ENCODE measurements at regions not wholly inside any gene's neighbourhood (a gene's known extent, or its start where the extent isn't known, plus 50 kb on each side); places are given as distances from the start of the nearest gene placed in this dataset.
A peak's percentile ranks its signal among the peaks of the same experiment; 100 is the strongest.

DNA sequence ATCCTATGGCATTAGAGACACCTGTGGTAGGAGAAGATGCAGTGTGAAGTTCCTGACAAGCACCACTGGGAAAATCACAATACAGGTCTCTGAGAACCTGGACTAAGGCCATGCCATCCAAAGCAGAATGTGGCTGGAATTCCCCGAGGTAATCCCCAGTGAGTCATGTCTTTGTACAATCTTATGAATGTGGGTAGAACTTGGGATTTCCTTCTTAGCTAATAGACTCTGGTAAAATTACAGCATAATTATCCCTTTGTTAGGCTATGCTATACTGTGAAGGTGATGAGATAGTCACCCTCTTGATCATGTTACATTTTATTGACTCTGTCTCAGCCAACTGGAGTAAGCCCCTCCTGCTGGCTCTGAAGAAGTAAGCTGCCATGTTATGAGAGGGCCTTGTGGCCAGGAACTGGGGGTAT is 224.3 kb upstream of the DCN start:
- 84 to 92% methylated on average over 1 of the region's 1 CpG for WGBS, 2 donors
- Histone ChIP-seq H3K4me1 (ENCODE audit: control insufficient read depth in 5 of 5, insufficient read depth in 5 of 5, low read length in 5 of 5) (peaks cover 0 to 5% (median 0%) of the 10 kb centered on the region in 5 donors), H3K9ac (ENCODE audit: insufficient read depth in 1 of 2, low read length in 2 of 2) (no peak overlapping the region), H3K4me3 (no peak overlapping the region), H3K9me3 (ENCODE audit: control insufficient read depth in 4 of 4, insufficient read depth in 3 of 4, low read length in 3 of 4) (peaks cover 0 to 2% (median 0%) of the 10 kb centered on the region in 4 donors), H3K27me3 (ENCODE audit: control insufficient read depth in 3 of 3, insufficient read depth in 3 of 3, low read length in 2 of 3) (no peaks in the 10 kb centered on the region), H3K27ac (ENCODE audit: low read depth in 1 of 2, low read length in 1 of 2) (no peak overlapping the region), H3K36me3 (ENCODE audit: control insufficient read depth in 4 of 4, insufficient read depth in 4 of 4, low read length in 4 of 4) (no peaks in the 10 kb centered on the region)
- TF ChIP-seq, protein P1, sequence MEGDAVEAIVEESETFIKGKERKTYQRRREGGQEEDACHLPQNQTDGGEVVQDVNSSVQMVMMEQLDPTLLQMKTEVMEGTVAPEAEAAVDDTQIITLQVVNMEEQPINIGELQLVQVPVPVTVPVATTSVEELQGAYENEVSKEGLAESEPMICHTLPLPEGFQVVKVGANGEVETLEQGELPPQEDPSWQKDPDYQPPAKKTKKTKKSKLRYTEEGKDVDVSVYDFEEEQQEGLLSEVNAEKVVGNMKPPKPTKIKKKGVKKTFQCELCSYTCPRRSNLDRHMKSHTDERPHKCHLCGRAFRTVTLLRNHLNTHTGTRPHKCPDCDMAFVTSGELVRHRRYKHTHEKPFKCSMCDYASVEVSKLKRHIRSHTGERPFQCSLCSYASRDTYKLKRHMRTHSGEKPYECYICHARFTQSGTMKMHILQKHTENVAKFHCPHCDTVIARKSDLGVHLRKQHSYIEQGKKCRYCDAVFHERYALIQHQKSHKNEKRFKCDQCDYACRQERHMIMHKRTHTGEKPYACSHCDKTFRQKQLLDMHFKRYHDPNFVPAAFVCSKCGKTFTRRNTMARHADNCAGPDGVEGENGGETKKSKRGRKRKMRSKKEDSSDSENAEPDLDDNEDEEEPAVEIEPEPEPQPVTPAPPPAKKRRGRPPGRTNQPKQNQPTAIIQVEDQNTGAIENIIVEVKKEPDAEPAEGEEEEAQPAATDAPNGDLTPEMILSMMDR (IDR thresholded peaks at IDR 0.05; ENCODE audit: control extremely low read depth, extremely low read depth): no peak
- ATAC-seq (ENCODE audit: insufficient read depth, low FRiP score): no peak
- no peak for DNase-seq

DNA sequence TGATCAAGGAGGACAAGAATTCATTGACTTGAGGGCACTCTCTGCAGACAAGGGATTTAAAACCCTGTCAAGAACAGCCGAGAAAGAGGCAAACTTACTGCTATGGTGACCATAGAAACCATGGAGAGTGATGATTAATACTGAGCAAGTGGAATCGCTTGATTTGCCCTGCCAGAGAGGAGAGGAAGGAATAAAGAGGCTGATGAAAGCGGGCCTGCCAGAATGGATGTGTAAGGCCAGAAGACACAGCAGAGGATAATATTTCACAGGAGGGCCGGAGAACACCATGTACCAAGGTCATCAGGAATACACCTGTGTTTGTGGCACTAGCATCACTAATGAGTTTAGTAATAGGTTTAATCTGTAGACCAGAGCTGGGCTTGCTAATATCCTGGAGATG is 221.8 kb upstream of the DCN start:
- peaks cover 0 to 8% (median 0%) of the 10 kb centered on the region in 5 donors for H3K4me1 ChIP-seq (ENCODE audit: control insufficient read depth in 5 of 5, insufficient read depth in 5 of 5, low read length in 5 of 5)
- no peak overlapping the region for H3K4me3 ChIP-seq
- no peak overlapping the region for H3K9ac ChIP-seq (ENCODE audit: insufficient read depth in 1 of 2, low read length in 2 of 2)
- no peaks in the 10 kb centered on the region for H3K36me3 ChIP-seq (ENCODE audit: control insufficient read depth in 4 of 4, insufficient read depth in 4 of 4, low read length in 4 of 4)
- ATAC-seq (ENCODE audit: insufficient read depth, low FRiP score): no peak
- peaks cover 0 to 2% (median 0%) of the 10 kb centered on the region in 4 donors for H3K9me3 ChIP-seq (ENCODE audit: control insufficient read depth in 4 of 4, insufficient read depth in 3 of 4, low read length in 3 of 4)
- H3K27ac ChIP-seq (ENCODE audit: low read depth in 1 of 2, low read length in 1 of 2): no peak overlapping the region
- no peaks in the 10 kb centered on the region for H3K27me3 ChIP-seq (ENCODE audit: control insufficient read depth in 3 of 3, insufficient read depth in 3 of 3, low read length in 2 of 3)
- 82 to 84% methylated on average over 4 of the region's 4 CpGs for WGBS, 2 donors
- TF ChIP-seq, protein P1 (IDR thresholded peaks at IDR 0.05; ENCODE audit: control extremely low read depth, extremely low read depth): no peak
- no peak for DNase-seq

DNA sequence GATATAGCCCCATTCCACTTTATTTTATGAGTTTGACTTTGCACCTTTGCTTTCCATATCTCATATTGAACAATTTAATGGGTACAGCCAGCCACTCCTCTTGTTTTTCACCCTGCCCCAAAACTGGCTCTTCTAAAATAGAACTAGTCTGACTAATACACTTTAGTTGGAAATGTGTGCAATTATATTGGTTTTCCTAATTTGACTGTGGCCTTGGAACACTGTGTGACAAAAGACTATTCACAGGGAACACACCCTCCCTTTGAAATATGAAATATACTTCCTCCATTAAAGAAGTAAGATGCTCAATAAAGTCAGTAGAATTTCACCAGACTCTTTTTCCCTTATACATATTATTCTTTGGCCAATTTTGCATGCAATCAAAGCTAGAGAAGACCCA is 218.6 kb upstream of the DCN start:
- no peak overlapping the region for H3K27ac ChIP-seq (ENCODE audit: low read depth in 1 of 2, low read length in 1 of 2)
- H3K36me3 ChIP-seq (ENCODE audit: control insufficient read depth in 4 of 4, insufficient read depth in 4 of 4, low read length in 4 of 4): no peaks in the 10 kb centered on the region
- ATAC-seq (ENCODE audit: insufficient read depth, low FRiP score) (no peak), DNase-seq (no peak)
- TF ChIP-seq, protein P1 (IDR thresholded peaks at IDR 0.05; ENCODE audit: control extremely low read depth, extremely low read depth): no peak
- H3K4me3 ChIP-seq: no peak overlapping the region
- H3K9me3 ChIP-seq (ENCODE audit: control insufficient read depth in 4 of 4, insufficient read depth in 3 of 4, low read length in 3 of 4): no peaks in the 10 kb centered on the region
- H3K27me3 ChIP-seq (ENCODE audit: control insufficient read depth in 3 of 3, insufficient read depth in 3 of 3, low read length in 2 of 3): no peaks in the 10 kb centered on the region
- peaks cover 0 to 8% (median 0%) of the 10 kb centered on the region in 5 donors for H3K4me1 ChIP-seq (ENCODE audit: control insufficient read depth in 5 of 5, insufficient read depth in 5 of 5, low read length in 5 of 5)
- no peak overlapping the region for H3K9ac ChIP-seq (ENCODE audit: insufficient read depth in 1 of 2, low read length in 2 of 2)

DNA sequence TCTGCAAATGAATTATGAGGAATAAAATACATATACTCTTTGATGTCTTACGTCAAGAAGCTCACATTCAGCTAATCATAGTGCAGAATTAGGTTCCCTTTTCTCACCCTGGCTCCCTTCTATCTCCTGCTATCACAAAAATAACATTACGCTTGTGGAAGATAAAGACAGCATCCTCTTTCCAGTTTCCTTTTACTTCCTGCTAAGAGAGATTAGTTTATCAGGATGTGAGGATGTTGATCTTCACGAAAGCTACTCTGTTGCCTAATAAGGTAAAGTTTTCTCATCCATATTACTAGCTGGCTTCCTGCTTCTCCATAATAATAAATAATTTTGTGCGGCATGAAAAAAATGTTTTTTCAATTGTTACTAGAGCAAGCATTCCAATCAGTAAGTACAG is 217.7 kb upstream of the DCN start:
- ATAC-seq (ENCODE audit: insufficient read depth, low FRiP score): no peak
- no peaks in the 10 kb centered on the region for H3K27me3 ChIP-seq (ENCODE audit: control insufficient read depth in 3 of 3, insufficient read depth in 3 of 3, low read length in 2 of 3)
- no peak overlapping the region for H3K27ac ChIP-seq (ENCODE audit: low read depth in 1 of 2, low read length in 1 of 2)
- no peak overlapping the region for H3K4me3 ChIP-seq
- H3K4me1 ChIP-seq (ENCODE audit: control insufficient read depth in 5 of 5, insufficient read depth in 5 of 5, low read length in 5 of 5): peaks cover 0 to 8% (median 0%) of the 10 kb centered on the region in 5 donors
- no peaks in the 10 kb centered on the region for H3K9me3 ChIP-seq (ENCODE audit: control insufficient read depth in 4 of 4, insufficient read depth in 3 of 4, low read length in 3 of 4)
- peak in 2 of 3 donors; percentile 55 to 67 for DNase-seq
- 39 to 43% methylated on average over 4 of the region's 4 CpGs for WGBS, 2 donors
- TF ChIP-seq, protein P1 (IDR thresholded peaks at IDR 0.05; ENCODE audit: control extremely low read depth, extremely low read depth): no peak
- H3K36me3 ChIP-seq (ENCODE audit: control insufficient read depth in 4 of 4, insufficient read depth in 4 of 4, low read length in 4 of 4): no peaks in the 10 kb centered on the region
- H3K9ac ChIP-seq (ENCODE audit: insufficient read depth in 1 of 2, low read length in 2 of 2): no peak overlapping the region
